ENCODE measurements at regions not wholly inside any gene's neighbourhood (a gene's known extent, or its start where the extent isn't known, plus 50 kb on each side); places are given as distances from the start of the nearest gene placed in this dataset.

DNA sequence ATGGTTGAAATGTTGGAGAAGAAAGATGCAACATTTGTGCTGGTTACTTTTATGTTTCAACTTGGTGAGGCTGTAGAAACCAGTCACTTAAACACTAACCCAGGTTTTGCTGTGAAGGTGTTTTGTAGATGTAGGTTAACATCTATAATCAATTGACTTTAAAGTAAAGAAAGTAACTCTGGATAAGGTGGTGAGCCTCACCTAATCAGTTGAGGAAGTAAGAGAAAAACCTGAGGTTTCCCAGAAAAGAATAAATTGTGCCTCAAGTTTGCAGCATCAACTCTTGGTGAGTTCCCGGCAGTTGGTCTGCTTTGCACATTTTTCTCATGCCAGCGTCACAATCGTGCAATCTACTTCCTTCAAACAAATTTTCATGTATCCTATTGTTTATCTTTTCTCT lies 673.4 kb downstream of the QKI start:
- H3K27ac ChIP-seq, result no peak overlapping the region
- in situ Hi-C loops (cut with MboI; ENCODE audit: low sequenced_read_pairs in 4 of 4), result no loop called here
- TF ChIP-seq, protein P1, sequence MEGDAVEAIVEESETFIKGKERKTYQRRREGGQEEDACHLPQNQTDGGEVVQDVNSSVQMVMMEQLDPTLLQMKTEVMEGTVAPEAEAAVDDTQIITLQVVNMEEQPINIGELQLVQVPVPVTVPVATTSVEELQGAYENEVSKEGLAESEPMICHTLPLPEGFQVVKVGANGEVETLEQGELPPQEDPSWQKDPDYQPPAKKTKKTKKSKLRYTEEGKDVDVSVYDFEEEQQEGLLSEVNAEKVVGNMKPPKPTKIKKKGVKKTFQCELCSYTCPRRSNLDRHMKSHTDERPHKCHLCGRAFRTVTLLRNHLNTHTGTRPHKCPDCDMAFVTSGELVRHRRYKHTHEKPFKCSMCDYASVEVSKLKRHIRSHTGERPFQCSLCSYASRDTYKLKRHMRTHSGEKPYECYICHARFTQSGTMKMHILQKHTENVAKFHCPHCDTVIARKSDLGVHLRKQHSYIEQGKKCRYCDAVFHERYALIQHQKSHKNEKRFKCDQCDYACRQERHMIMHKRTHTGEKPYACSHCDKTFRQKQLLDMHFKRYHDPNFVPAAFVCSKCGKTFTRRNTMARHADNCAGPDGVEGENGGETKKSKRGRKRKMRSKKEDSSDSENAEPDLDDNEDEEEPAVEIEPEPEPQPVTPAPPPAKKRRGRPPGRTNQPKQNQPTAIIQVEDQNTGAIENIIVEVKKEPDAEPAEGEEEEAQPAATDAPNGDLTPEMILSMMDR (IDR thresholded peaks at IDR 0.05 in 4 of 5, conservative IDR thresholded peaks at IDR 0.05 in 1 of 5), result no peak
- no peak for TF ChIP-seq POLR2A (IDR thresholded peaks at IDR 0.05)
- DNase-seq (no peak), ATAC-seq (no peak)
- H3K27me3 ChIP-seq, result no peaks in the 10 kb centered on the region
- no peak overlapping the region for H3K4me3 ChIP-seq
- no peaks in the 10 kb centered on the region for H3K36me3 ChIP-seq
- intact Hi-C loops (cut with DNase I; ENCODE audit: low total_unique reads), result no loop called here
- H3K4me1 ChIP-seq, result peaks cover 10 to 15% of the 10 kb centered on the region in 2 donors
- no peaks in the 10 kb centered on the region for H3K9me3 ChIP-seq

DNA sequence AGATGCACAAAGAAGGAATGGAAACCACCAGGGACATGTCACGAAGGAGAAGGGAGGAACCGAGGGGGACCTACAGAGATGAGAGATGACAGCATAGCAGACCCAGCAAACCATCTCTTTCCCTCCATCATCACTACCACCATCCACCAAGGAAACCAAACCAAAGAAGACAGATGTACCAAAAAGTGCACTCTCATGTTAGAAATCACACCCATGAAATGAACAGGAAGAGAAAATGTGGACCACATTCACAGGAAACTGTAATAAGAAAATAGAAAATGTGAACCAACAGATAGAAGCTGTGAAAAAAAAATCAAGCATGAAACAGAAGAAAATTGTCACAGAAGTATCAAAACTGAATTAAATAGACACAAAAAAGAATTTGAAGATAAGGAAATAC lies 672.7 kb downstream of the QKI start:
- no peak for TF ChIP-seq POLR2A (IDR thresholded peaks at IDR 0.05)
- intact Hi-C loops (cut with DNase I; ENCODE audit: low total_unique reads) (no loop called here), in situ Hi-C loops (cut with MboI; ENCODE audit: low sequenced_read_pairs in 4 of 4) (no loop called here)
- H3K4me3 ChIP-seq, result no peak overlapping the region
- ATAC-seq (no peak), DNase-seq (no peak)
- no peak overlapping the region for H3K27ac ChIP-seq
- peaks cover 10 to 15% of the 10 kb centered on the region in 2 donors for H3K4me1 ChIP-seq
- no peaks in the 10 kb centered on the region for H3K27me3 ChIP-seq
- H3K36me3 ChIP-seq, result no peaks in the 10 kb centered on the region
- no peaks in the 10 kb centered on the region for H3K9me3 ChIP-seq

DNA sequence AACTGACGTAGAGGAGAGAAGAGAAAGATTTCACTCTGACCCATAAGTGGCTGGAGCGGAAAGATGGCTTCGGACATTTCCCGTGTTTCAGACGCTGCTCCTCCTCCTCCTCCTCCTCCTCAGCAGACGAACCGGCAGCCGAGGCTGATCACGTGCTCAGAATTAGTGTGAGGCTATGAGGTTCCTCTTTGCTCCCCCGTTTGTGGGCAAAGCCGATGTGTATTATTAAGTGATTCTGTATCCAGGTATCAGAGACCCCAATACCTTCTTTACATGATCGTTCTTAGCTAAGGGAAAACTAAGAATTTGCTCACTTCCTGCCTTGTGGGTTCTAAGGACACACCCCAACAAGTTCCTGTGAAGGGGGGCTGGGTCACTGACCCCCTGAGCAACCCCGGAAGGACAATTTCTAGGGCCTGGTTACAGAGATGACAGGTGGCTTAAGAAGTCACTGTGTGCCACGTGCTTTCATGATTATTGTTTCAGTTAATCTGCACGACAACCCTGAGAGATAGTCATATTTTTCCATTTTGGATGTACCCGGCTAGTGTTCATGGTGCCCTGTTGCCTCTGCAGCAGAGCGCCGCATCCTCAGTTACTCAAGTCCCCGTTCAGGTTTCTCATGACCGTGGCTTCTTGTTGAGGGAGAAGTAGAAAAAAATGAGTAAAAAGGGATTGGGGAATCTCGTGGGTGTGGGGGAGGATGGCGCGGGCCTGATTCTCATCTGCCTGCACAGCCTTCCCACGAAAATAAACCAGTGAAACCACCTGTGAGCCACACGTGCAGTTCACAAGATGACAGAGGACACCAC lies 671.8 kb downstream of the QKI start:
- Histone ChIP-seq H3K9me3 (no peaks in the 10 kb centered on the region), H3K27ac (peak overlapping the region; percentile 70 to 74 (median 73)), H3K4me1 (peaks cover 10 to 15% of the 10 kb centered on the region in 2 donors), H3K36me3 (no peaks in the 10 kb centered on the region), H3K4me3 (peak overlapping the region; percentile 11 to 38 (median 26)), H3K27me3 (no peaks in the 10 kb centered on the region)
- intact Hi-C loops (cut with DNase I; ENCODE audit: low total_unique reads) (no loop called here), in situ Hi-C loops (cut with MboI; ENCODE audit: low sequenced_read_pairs in 4 of 4) (no loop called here)
- peak; percentile 34 to 52 for ATAC-seq
- DNase-seq, result no peak
- TF ChIP-seq, protein P1 (IDR thresholded peaks at IDR 0.05 in 4 of 5, conservative IDR thresholded peaks at IDR 0.05 in 1 of 5), result no peak
- TF ChIP-seq POLR2A (IDR thresholded peaks at IDR 0.05), result no peak

DNA sequence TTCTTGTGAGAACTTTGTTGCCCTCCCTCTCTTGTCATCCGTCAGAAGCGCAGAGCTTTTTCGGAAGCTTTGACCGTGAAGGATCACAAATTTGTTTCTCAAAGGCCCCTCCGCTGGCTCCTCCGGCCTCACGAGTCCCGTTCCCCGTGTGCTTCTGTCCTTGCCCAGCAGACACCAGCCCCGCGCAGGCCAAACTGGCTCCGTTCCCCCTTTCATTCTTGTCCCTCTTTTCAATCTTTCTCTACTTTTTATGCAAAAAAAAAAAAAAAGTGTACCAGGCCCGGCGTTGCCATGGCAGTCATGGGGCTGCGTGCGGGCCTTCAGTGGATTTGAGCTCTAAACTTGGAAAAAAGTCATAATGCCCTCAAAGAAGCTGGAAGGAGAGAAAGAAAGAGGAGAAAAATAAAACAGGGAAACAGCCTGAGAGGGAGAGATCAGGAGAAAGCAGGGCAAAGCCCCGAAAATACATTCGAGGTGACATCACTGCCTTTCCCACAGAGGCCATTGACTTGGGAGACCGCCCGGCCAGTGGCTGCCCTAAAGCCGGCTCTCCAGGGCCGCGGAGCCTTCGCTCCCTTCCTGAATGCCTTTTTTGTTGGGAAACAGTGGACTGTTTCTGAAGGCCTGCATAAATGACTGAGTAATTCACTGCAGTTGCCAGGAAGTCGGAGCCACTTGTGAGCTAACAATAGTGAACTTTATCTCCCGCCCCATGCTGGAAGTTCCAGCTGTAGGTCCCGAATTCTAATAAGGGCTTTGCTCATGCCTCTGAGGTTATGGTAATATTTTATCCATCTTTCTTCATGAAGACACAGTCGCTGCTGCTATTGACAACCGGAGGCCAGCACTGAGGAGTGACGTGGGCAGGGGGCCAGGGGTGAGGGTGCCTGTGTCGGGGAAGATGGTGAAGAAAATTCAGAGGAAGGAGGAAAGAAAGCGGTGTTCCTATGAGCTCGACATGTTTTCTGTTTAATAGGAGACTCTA lies 670.9 kb downstream of the QKI start:
- in situ Hi-C loops (cut with MboI; ENCODE audit: low sequenced_read_pairs in 4 of 4) (no loop called here), intact Hi-C loops (cut with DNase I; ENCODE audit: low total_unique reads) (no loop called here)
- TF ChIP-seq POLR2A (IDR thresholded peaks at IDR 0.05), result peak in 1 of 2 donors; percentile 7
- TF ChIP-seq, protein P1 (IDR thresholded peaks at IDR 0.05 in 4 of 5, conservative IDR thresholded peaks at IDR 0.05 in 1 of 5), result no peak
- Histone ChIP-seq H3K4me1 (peaks cover 10 to 15% of the 10 kb centered on the region in 2 donors), H3K4me3 (peak overlapping the region; percentile 11 to 38 (median 26)), H3K27me3 (no peaks in the 10 kb centered on the region), H3K27ac (peak overlapping the region; percentile 70 to 74 (median 73)), H3K36me3 (no peaks in the 10 kb centered on the region), H3K9me3 (no peaks in the 10 kb centered on the region)
- ATAC-seq (peak; percentile 74 to 81), DNase-seq (peak; percentile 31 to 72)

DNA sequence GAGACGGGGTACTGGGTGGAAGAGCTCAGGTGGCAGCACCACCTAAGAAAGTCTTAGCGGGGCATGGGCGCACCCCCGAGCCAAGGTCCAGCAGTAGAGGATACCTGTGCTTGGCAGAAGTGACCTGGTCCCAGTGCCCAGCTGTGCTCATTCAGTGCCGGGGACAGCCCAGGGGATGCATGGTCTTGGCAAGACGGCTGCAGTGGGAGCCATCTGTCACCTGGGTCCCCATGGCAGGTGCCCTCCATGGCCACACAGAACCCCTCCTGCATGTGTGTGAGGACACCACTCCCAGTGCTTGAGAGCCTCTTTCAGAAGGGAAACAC lies 664.7 kb downstream of the QKI start:
- Histone ChIP-seq H3K4me3 (no peak overlapping the region), H3K36me3 (no peaks in the 10 kb centered on the region), H3K9me3 (no peaks in the 10 kb centered on the region), H3K27ac (no peak overlapping the region), H3K27me3 (no peaks in the 10 kb centered on the region), H3K4me1 (no peaks in the 10 kb centered on the region)
- in situ Hi-C loops (cut with MboI; ENCODE audit: low sequenced_read_pairs in 4 of 4), result no loop called here
- DNase-seq (no peak), ATAC-seq (no peak)
- intact Hi-C loops (cut with DNase I; ENCODE audit: low total_unique reads), result no loop called here
- TF ChIP-seq, protein P1 (IDR thresholded peaks at IDR 0.05 in 4 of 5, conservative IDR thresholded peaks at IDR 0.05 in 1 of 5), result no peak
- no peak for TF ChIP-seq POLR2A (IDR thresholded peaks at IDR 0.05)

Data from gastrocnemius medialis (tissue), 4 donors.